Astrocyte (in vitro differentiated cells and primary cell): ENCODE measurements at regions not wholly inside any gene's neighbourhood (a gene's known extent, or its start where the extent isn't known, plus 50 kb on each side); places are given as distances from the start of the nearest gene placed in this dataset.

Source experiments
- CTCF ChIP-seq: IDR thresholded peaks from 2 replicates; pipeline ENCODE4 v1.5.1; 2011; ENCODE audit warnings: low read depth, mild to moderate bottlenecking, inconsistent platforms, low read length, moderate library complexity; ENCODE audit not compliant: insufficient read depth
- EZH2 ChIP-seq: IDR thresholded peaks from 2 replicates; pipeline ENCODE4 v1.6.1; 2012; ENCODE audit warnings: mild to moderate bottlenecking, low read length, inconsistent platforms; ENCODE audit not compliant: insufficient read depth

DNA sequence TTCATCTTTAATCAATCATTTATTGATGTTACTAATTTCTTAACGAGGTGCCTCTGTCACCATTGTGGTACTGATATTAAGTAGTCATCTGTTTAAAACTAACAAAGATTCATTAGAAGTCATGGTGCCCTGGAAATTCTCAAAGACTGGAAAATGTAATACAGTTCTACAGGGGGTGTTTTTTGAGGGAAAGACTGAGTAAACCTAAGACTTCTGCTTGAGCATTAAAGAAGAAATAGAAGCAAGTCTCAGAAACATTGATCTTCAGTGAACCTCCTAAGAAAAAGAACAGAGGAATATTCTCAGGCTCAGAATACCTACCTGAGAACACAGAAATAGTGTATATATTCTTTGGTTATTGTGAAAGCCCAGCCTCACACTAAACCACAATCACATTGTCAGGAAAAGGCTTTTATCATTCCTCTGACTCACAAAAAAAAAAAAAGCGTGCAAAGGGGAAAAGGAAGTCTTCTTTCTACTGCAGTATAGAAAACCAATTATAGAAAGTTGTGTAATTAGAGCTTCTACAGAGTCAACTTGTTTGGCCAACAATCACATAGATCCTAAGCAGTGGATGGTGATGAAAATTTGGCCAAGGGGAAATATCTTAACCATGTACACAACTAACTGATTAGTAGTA lies 60.8 kb downstream of the HINT1 start:
- TF ChIP-seq CTCF, result no peak
- TF ChIP-seq EZH2, result no peak
